Type B pancreatic cell (in vitro differentiated cells): ENCODE measurements at regions not wholly inside any gene's neighbourhood (a gene's known extent, or its start where the extent isn't known, plus 50 kb on each side); places are given as distances from the start of the nearest gene placed in this dataset.
A peak's percentile ranks its signal among the peaks of the same experiment; 100 is the strongest.

ENCODE experiments used
- DNase-seq: peaks from one replicate; pipeline ENCODE4 v3.0.0; 2021; ENCODE audit warnings: mixed read lengths; ENCODE audit not compliant: unreplicated experiment; ENCODE audit errors: extremely low spot score
- H3K27ac Mint-ChIP-seq: 2 replicates; pipeline ENCODE4 v1.8.0; 2021; ENCODE audit warnings: mild to moderate bottlenecking, mixed read lengths
- H3K27me3 Mint-ChIP-seq: 2 replicates; pipeline ENCODE4 v1.8.0; 2021; ENCODE audit warnings: mixed read lengths
- H3K36me3 Mint-ChIP-seq: 2 replicates; pipeline ENCODE4 v1.8.0; 2021; ENCODE audit warnings: mixed read lengths
- H3K4me1 Mint-ChIP-seq: one replicate; pipeline ENCODE4 v1.8.0; 2021; ENCODE audit warnings: mixed read lengths; ENCODE audit not compliant: unreplicated experiment
- H3K4me3 Mint-ChIP-seq: 2 replicates; pipeline ENCODE4 v1.8.0; 2021; ENCODE audit warnings: mild to moderate bottlenecking, mixed read lengths
- H3K9me3 Mint-ChIP-seq: 2 replicates; pipeline ENCODE4 v1.8.0; 2021; ENCODE audit warnings: mixed read lengths
- CTCF ChIP-seq: fragments of 200-600 bp; sonication (generic); conservative IDR thresholded peaks from 2 replicates; pipeline ENCODE4 v1.5.0; 2021; ENCODE audit warnings: antibody characterized with exemption, mild to moderate bottlenecking

GRCh38 chr9:73042155-73042554 lies 89.3 kb upstream of the ALDH1A1 start:
- peaks cover 18% of the 10 kb centered on the region for H3K4me1 Mint-ChIP-seq
- H3K4me3 Mint-ChIP-seq = no peak overlapping the region
- DNase-seq = no peak
- no peak for TF ChIP-seq CTCF
- no peaks in the 10 kb centered on the region for H3K9me3 Mint-ChIP-seq
- no peaks in the 10 kb centered on the region for H3K27me3 Mint-ChIP-seq
- H3K36me3 Mint-ChIP-seq = no peaks in the 10 kb centered on the region
- no peak overlapping the region for H3K27ac Mint-ChIP-seq

- TF ChIP-seq CTCF = no peak
- Mint-ChIP-seq H3K36me3 (no peaks in the 10 kb centered on the region), H3K4me1 (peaks cover 18% of the 10 kb centered on the region), H3K4me3 (no peak overlapping the region), H3K27me3 (no peaks in the 10 kb centered on the region), H3K9me3 (no peaks in the 10 kb centered on the region), H3K27ac (no peak overlapping the region)
- no peak for DNase-seq
These were observed 86.7 kb upstream of the ALDH1A1 start for GRCh38 chr9:73039271-73040263.

DNA sequence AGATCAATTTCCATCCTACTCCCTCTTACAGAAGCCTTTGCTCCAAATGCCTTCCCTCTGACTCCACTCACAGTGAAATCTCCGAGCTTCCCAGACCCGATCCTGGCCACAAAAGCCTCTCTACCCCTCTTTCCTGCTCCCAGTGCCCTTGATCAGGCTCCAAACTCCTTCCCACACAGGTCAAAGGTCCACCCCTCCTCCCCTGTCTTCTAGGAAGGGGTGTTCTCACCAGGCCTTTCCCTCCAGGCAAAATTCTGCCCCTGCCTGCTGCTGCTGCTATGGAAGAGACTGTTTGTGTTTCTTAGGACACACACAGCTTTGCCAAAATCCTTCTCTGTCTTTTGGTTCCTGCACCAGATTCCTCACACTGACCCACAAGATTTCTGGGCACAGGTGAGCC lies 85.8 kb upstream of the ALDH1A1 start:
- H3K9me3 Mint-ChIP-seq = no peaks in the 10 kb centered on the region
- TF ChIP-seq CTCF = no peak
- H3K36me3 Mint-ChIP-seq = no peaks in the 10 kb centered on the region
- H3K27ac Mint-ChIP-seq = peak overlapping the region; percentile 1
- H3K4me3 Mint-ChIP-seq = peak overlapping the region; percentile 37
- no peak for DNase-seq
- H3K4me1 Mint-ChIP-seq = peaks cover 18% of the 10 kb centered on the region
- no peaks in the 10 kb centered on the region for H3K27me3 Mint-ChIP-seq

DNA sequence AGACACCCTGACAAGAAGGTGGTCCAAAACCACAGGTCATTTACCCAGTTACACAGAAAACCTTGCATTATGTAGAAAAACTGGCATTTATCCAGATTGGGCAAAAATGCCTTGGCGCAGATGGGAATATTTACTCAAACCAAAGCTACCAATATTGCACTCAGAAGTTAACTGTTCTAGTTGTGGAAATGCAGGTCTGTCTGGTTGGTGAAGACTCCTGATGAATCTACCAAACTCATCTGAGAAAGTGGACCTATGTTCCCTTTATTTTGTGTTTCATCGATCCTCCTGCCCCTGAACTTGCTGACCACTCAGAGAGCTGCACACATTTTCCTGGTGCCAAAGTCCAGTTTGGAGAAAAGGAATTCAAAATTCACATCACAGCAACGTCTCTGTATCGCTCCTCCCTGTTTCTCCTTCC lies 85.2 kb upstream of the ALDH1A1 start:
- H3K27me3 Mint-ChIP-seq = no peaks in the 10 kb centered on the region
- DNase-seq = no peak
- peak overlapping the region; percentile 1 for H3K27ac Mint-ChIP-seq
- H3K36me3 Mint-ChIP-seq = no peaks in the 10 kb centered on the region
- no peaks in the 10 kb centered on the region for H3K9me3 Mint-ChIP-seq
- peaks cover 18% of the 10 kb centered on the region for H3K4me1 Mint-ChIP-seq
- no peak for TF ChIP-seq CTCF
- peak overlapping the region; percentile 37 for H3K4me3 Mint-ChIP-seq

GRCh38 chr9:73037613-73038012 lies 84.8 kb upstream of the ALDH1A1 start:
- no peaks in the 10 kb centered on the region for H3K9me3 Mint-ChIP-seq
- TF ChIP-seq CTCF = no peak
- no peak overlapping the region for H3K4me3 Mint-ChIP-seq
- H3K27me3 Mint-ChIP-seq = no peaks in the 10 kb centered on the region
- DNase-seq = no peak
- no peak overlapping the region for H3K27ac Mint-ChIP-seq
- H3K4me1 Mint-ChIP-seq = peaks cover 18% of the 10 kb centered on the region
- no peaks in the 10 kb centered on the region for H3K36me3 Mint-ChIP-seq
